GM23338 (cell line): ENCODE measurements at regions not wholly inside any gene's neighbourhood (a gene's known extent, or its start where the extent isn't known, plus 50 kb on each side); places are given as distances from the start of the nearest gene placed in this dataset.

Source experiments
- ATAC-seq: fragments of 200-7000 bp; cut with Tn5 transposase; 3 replicates; pipeline ENCODE4 v1.9.1; 2020
- DNase-seq: peaks from one replicate; pipeline ENCODE4 v3.0.0-alpha.2; 2015; ENCODE audit warnings: low spot score
- H2AFZ ChIP-seq: fragments of 200-600 bp; sonication (generic); 2 replicates; pipeline ENCODE4 v1.8.0; 2016; ENCODE audit warnings: antibody characterized with exemption, mild to moderate bottlenecking, moderate library complexity
- H3F3A ChIP-seq: fragments of 200-600 bp; sonication (generic); replicated peaks from 2 replicates; pipeline ENCODE4 v1.8.0; 2017; ENCODE audit warnings: antibody characterized with exemption, mixed run types, low read depth
- H3K27ac ChIP-seq: fragments of 200-600 bp; sonication (generic); 2 replicates; pipeline ENCODE4 v1.6.1; 2016; ENCODE audit warnings: low read depth
- H3K27me3 ChIP-seq: fragments of 200-600 bp; sonication (generic); 2 replicates; pipeline ENCODE4 v1.8.0; 2016; ENCODE audit warnings: mild to moderate bottlenecking, mixed run types, moderate library complexity; ENCODE audit not compliant: insufficient read depth
- H3K36me3 ChIP-seq: fragments of 200-600 bp; sonication (generic); 2 replicates; pipeline ENCODE4 v1.8.0; 2016; ENCODE audit warnings: mild to moderate bottlenecking; ENCODE audit not compliant: insufficient read depth
- H3K4me1 ChIP-seq: fragments of 200-600 bp; sonication (generic); 2 replicates; pipeline ENCODE4 v1.8.0; 2016; ENCODE audit warnings: mild to moderate bottlenecking, moderate library complexity; ENCODE audit not compliant: insufficient read depth
- H3K4me2 ChIP-seq: fragments of 200-600 bp; sonication (generic); 2 replicates; pipeline ENCODE4 v1.7.1; 2017; ENCODE audit warnings: mixed run types
- H3K4me3 ChIP-seq: fragments of 200-600 bp; sonication (generic); 2 replicates; pipeline ENCODE4 v1.6.1; 2016; ENCODE audit warnings: mixed run types
- H3K79me2 ChIP-seq: fragments of 200-600 bp; sonication (generic); replicated peaks from 2 replicates; pipeline ENCODE4 v1.8.0; 2017; ENCODE audit warnings: mild to moderate bottlenecking; ENCODE audit not compliant: insufficient read depth
- H3K9me2 ChIP-seq: fragments of 200-600 bp; sonication (generic); 2 replicates; pipeline ENCODE4 v1.8.0; 2017; ENCODE audit not compliant: insufficient read depth
- H4K20me1 ChIP-seq: fragments of 200-600 bp; sonication (generic); replicated peaks from 2 replicates; pipeline ENCODE4 v1.8.0; 2017; ENCODE audit warnings: mild to moderate bottlenecking; ENCODE audit not compliant: insufficient read depth
- H3K27ac Mint-ChIP-seq: 2 replicates; pipeline ENCODE4 v1.8.0; 2020; ENCODE audit warnings: inconsistent platforms, mild to moderate bottlenecking, moderate library complexity, mixed read lengths
- H3K27me3 Mint-ChIP-seq: 3 replicates; pipeline ENCODE4 v1.8.0; 2022; ENCODE audit warnings: low read depth, mild to moderate bottlenecking, moderate library complexity, mixed read lengths, inconsistent platforms; ENCODE audit not compliant: insufficient read depth, poor library complexity
- H3K36me3 Mint-ChIP-seq: 3 replicates; pipeline ENCODE4 v1.8.0; 2021; ENCODE audit warnings: low read depth, mild to moderate bottlenecking, inconsistent platforms, moderate library complexity, mixed read lengths
- H3K4me1 Mint-ChIP-seq: 3 replicates; pipeline ENCODE4 v1.8.0; 2020; ENCODE audit warnings: mild to moderate bottlenecking, inconsistent platforms, mixed read lengths
- H3K4me3 Mint-ChIP-seq: 3 replicates; pipeline ENCODE4 v1.8.0; 2021; ENCODE audit warnings: moderate library complexity, mild to moderate bottlenecking, inconsistent platforms, mixed read lengths
- H3K9me3 Mint-ChIP-seq: 3 replicates; pipeline ENCODE4 v1.8.0; 2020; ENCODE audit warnings: moderate library complexity, mild to moderate bottlenecking, inconsistent platforms, mixed read lengths
- CREB1 ChIP-seq: fragments of 250-450 bp; sonication (Bioruptor Pico); IDR thresholded peaks from 2 replicates; pipeline ENCODE4 v1.5.0; 2020; ENCODE audit warnings: low read depth, mild to moderate bottlenecking, moderate library complexity
- CTCF ChIP-seq, 2 experiments: fragments of 200-600 bp in 1 of 2; sonication (generic) in 1 of 2; conservative IDR thresholded peaks; 2 replicates each; pipeline versions ENCODE4 v1.5.1 to v1.6.1; 2016 to 2017; ENCODE audit warnings: antibody characterized with exemption in 2 of 2, low read depth in 2 of 2, mild to moderate bottlenecking in 2 of 2, moderate library complexity in 1 of 2
- ETS1 ChIP-seq: IDR thresholded peaks from 2 replicates; pipeline ENCODE4 v1.6.1; 2016; ENCODE audit warnings: antibody characterized with exemption
- EZH2 ChIP-seq: fragments of 200-600 bp; sonication (generic); IDR thresholded peaks from one replicate; pipeline ENCODE4 v1.8.0; 2017; ENCODE audit warnings: antibody characterized with exemption, mild to moderate bottlenecking, low read depth; ENCODE audit not compliant: unreplicated experiment
- EZH2phosphoT487 ChIP-seq: fragments of 200-600 bp; sonication (generic); IDR thresholded peaks from one replicate; pipeline ENCODE4 v1.8.1; 2018; ENCODE audit warnings: antibody characterized with exemption; ENCODE audit not compliant: unreplicated experiment
- JUNB ChIP-seq: IDR thresholded peaks from one replicate; pipeline ENCODE4 v1.6.1; 2016; ENCODE audit warnings: antibody characterized with exemption; ENCODE audit not compliant: unreplicated experiment
- POLR2AphosphoS5 ChIP-seq: IDR thresholded peaks from 2 replicates; pipeline ENCODE4 v1.6.1; 2016; ENCODE audit warnings: antibody characterized with exemption, low read depth
- STAT1 ChIP-seq: IDR thresholded peaks from one replicate; pipeline ENCODE4 v1.6.1; 2016; ENCODE audit warnings: antibody characterized with exemption; ENCODE audit not compliant: unreplicated experiment
- ZNF114 ChIP-seq: fragments of 250-450 bp; sonication (Bioruptor Pico); IDR thresholded peaks from 2 replicates; pipeline ENCODE4 v1.5.0; 2020; ENCODE audit warnings: mild to moderate bottlenecking, moderate library complexity
- ZNF331 ChIP-seq: fragments of 250-450 bp; sonication (Bioruptor Pico); IDR thresholded peaks from 2 replicates; pipeline ENCODE4 v1.5.0; 2020; ENCODE audit warnings: low read depth, mild to moderate bottlenecking, moderate library complexity
- ZNF462 ChIP-seq: fragments of 250-450 bp; sonication (Bioruptor Pico); IDR thresholded peaks from 2 replicates; pipeline ENCODE4 v1.5.0; 2020; ENCODE audit warnings: mild to moderate bottlenecking, moderate library complexity

- no peaks in the 10 kb centered on the region for H3K36me3 Mint-ChIP-seq
- TF ChIP-seq POLR2AphosphoS5, result no peak
- no peak for TF ChIP-seq EZH2phosphoT487
- no peak for TF ChIP-seq ZNF331
These were observed 132.3 kb downstream of the DKK1 start for GRCh38 chr10:52446391-52446790.

GRCh38 chr10:52447931-52448353 is 133.9 kb downstream of the DKK1 start:
- Histone ChIP-seq H3K36me3 (no peaks in the 10 kb centered on the region), H3K27me3 (no peaks in the 10 kb centered on the region), H3K4me3 (no peak overlapping the region), H3K4me2 (no peak overlapping the region), H3K9me2 (no peaks in the 10 kb centered on the region), H3K27ac (no peak overlapping the region), H2AFZ (no peak overlapping the region), H3K79me2 (no peaks in the 10 kb centered on the region), H3F3A (no peaks in the 10 kb centered on the region), H3K4me1 (peaks cover 24% of the 10 kb centered on the region), H4K20me1 (no peaks in the 10 kb centered on the region)
- Mint-ChIP-seq H3K36me3 (no peaks in the 10 kb centered on the region), H3K4me3 (no peak overlapping the region), H3K4me1 (peaks cover 22% of the 10 kb centered on the region), H3K27me3 (peaks cover 3% of the 10 kb centered on the region), H3K27ac (no peak overlapping the region), H3K9me3 (no peaks in the 10 kb centered on the region)
- no peak for ATAC-seq
- DNase-seq, result no peak
- TF ChIP-seq ETS1, result no peak
- TF ChIP-seq JUNB, result no peak
- no peak for TF ChIP-seq POLR2AphosphoS5
- TF ChIP-seq EZH2phosphoT487, result no peak
- TF ChIP-seq STAT1, result no peak
- TF ChIP-seq ZNF114 (CRISPR knock-in tag), result no peak
- no peak for TF ChIP-seq CTCF (conservative IDR thresholded peaks at IDR 0.05; ENCODE audit: low read depth in 2 of 2)
- TF ChIP-seq CREB1 (CRISPR knock-in tag), result no peak
- no peak for TF ChIP-seq EZH2
- no peak for TF ChIP-seq ZNF462

More at GRCh38 chr10:52446391-52446790, 132.3 kb downstream of the DKK1 start:
- Histone ChIP-seq H2AFZ (no peak overlapping the region), H3K9me2 (no peaks in the 10 kb centered on the region), H3K27me3 (no peaks in the 10 kb centered on the region), H3K79me2 (no peaks in the 10 kb centered on the region), H3K36me3 (no peaks in the 10 kb centered on the region), H3K4me1 (peaks cover 15% of the 10 kb centered on the region; the same call in 1 of the 2 replicates), H3K4me2 (no peak overlapping the region), H4K20me1 (no peaks in the 10 kb centered on the region), H3F3A (no peaks in the 10 kb centered on the region), H3K4me3 (no peak overlapping the region), H3K27ac (no peak overlapping the region)
- Mint-ChIP-seq H3K9me3 (no peaks in the 10 kb centered on the region), H3K27ac (no peak overlapping the region), H3K27me3 (peaks cover 3% of the 10 kb centered on the region), H3K4me3 (no peak overlapping the region), H3K4me1 (peaks cover 15% of the 10 kb centered on the region; the same call in 2 of the 3 replicates)
- DNase-seq, result no peak
- ATAC-seq, result no peak
